Liver (tissue), 8 donors: ENCODE measurements at regions not wholly inside any gene's neighbourhood (a gene's known extent, or its start where the extent isn't known, plus 50 kb on each side); places are given as distances from the start of the nearest gene placed in this dataset.
A peak's percentile ranks its signal among the peaks of the same experiment; 100 is the strongest.

ENCODE experiments used
- DNase-seq: peaks from one replicate; pipeline ENCODE4 v3.0.0-alpha.2; 2017; ENCODE audit warnings: low spot score
- H3K27ac ChIP-seq, 2 donors: one replicate each; pipeline ENCODE4 v1.7.0; 2013; ENCODE audit warnings: inconsistent platforms in 2 of 2, low read length in 2 of 2, control low read depth in 1 of 2, low read depth in 1 of 2, mild to moderate bottlenecking in 1 of 2
- H3K27me3 ChIP-seq, 4 donors: one replicate each; pipeline versions ENCODE4 v1.6.1 to v1.7.0; 2013; ENCODE audit warnings: low read length in 3 of 4, inconsistent platforms in 1 of 4, mild to moderate bottlenecking in 1 of 4, moderate library complexity in 1 of 4; ENCODE audit not compliant: control insufficient read depth in 4 of 4, insufficient read depth in 4 of 4
- H3K36me3 ChIP-seq, 4 donors: one replicate each; pipeline versions ENCODE4 v1.6.1 to v1.7.0; 2013; ENCODE audit warnings: low read length in 3 of 4, mild to moderate bottlenecking in 3 of 4, low read depth in 1 of 4, moderate library complexity in 1 of 4; ENCODE audit not compliant: control insufficient read depth in 4 of 4, insufficient read depth in 3 of 4
- H3K4me1 ChIP-seq, 4 donors: one replicate each; pipeline versions ENCODE4 v1.6.1 to v1.7.0; 2013; ENCODE audit warnings: low read length in 3 of 4, mild to moderate bottlenecking in 3 of 4, moderate library complexity in 1 of 4; ENCODE audit not compliant: control insufficient read depth in 4 of 4, insufficient read depth in 4 of 4
- H3K4me3 ChIP-seq, 3 donors: one replicate each; pipeline versions ENCODE4 v1.6.1 to v1.7.0; 2013; ENCODE audit warnings: low read length in 3 of 3, control low read depth in 1 of 3, low read depth in 1 of 3, mild to moderate bottlenecking in 1 of 3
- H3K9ac ChIP-seq, 2 donors: one replicate each; pipeline ENCODE4 v1.7.0; 2013; ENCODE audit warnings: low read length in 2 of 2, mild to moderate bottlenecking in 2 of 2, moderate library complexity in 2 of 2, control low read depth in 1 of 2, low read depth in 1 of 2
- H3K9me3 ChIP-seq, 4 donors: one replicate each; pipeline versions ENCODE4 v1.6.1 to v1.7.0; 2013; ENCODE audit warnings: low read length in 3 of 4; ENCODE audit not compliant: control insufficient read depth in 4 of 4
- ATF3 ChIP-seq: IDR thresholded peaks from 2 replicates; pipeline ENCODE4 v1.6.1; 2016; ENCODE audit warnings: antibody characterized with exemption
- CTCF ChIP-seq: fragments of 150-350 bp; IDR thresholded peaks from 2 replicates; pipeline ENCODE4 v1.5.1; 2017; ENCODE audit warnings: improper control_type of control experiment, low read depth, low read length; ENCODE audit not compliant: missing input control
- EGR1 ChIP-seq, 2 donors: IDR thresholded peaks; 2 replicates each; pipeline ENCODE4 v1.6.1; 2016 to 2018; ENCODE audit warnings: antibody characterized with exemption in 2 of 2, low read depth in 2 of 2
- FOXA1 ChIP-seq: IDR thresholded peaks from 2 replicates; pipeline ENCODE4 v1.6.1; 2016; ENCODE audit warnings: antibody characterized with exemption
- FOXA2 ChIP-seq: IDR thresholded peaks from 2 replicates; pipeline ENCODE4 v1.6.1; 2016; ENCODE audit warnings: antibody characterized with exemption
- HNF4A ChIP-seq, 2 donors: conservative IDR thresholded peaks; 2 replicates each; pipeline ENCODE4 v1.6.1; 2016; ENCODE audit warnings: antibody characterized with exemption in 2 of 2, mild to moderate bottlenecking in 2 of 2
- JUND ChIP-seq, 2 donors: IDR thresholded peaks; 2 replicates each; pipeline ENCODE4 v1.6.1; 2016; ENCODE audit warnings: antibody characterized with exemption in 2 of 2
- MAX ChIP-seq: IDR thresholded peaks from 2 replicates; pipeline ENCODE4 v1.6.1; 2016; ENCODE audit warnings: antibody characterized with exemption
- NR2F2 ChIP-seq: IDR thresholded peaks from 2 replicates; pipeline ENCODE4 v1.6.1; 2016; ENCODE audit warnings: antibody characterized with exemption
- REST ChIP-seq: IDR thresholded peaks from 2 replicates; pipeline ENCODE4 v1.6.1; 2016; ENCODE audit warnings: antibody characterized with exemption, mild to moderate bottlenecking
- RXRA ChIP-seq, 2 donors: IDR thresholded peaks; 2 replicates each; pipeline ENCODE4 v1.6.1; 2017 to 2018; ENCODE audit warnings: antibody characterized with exemption in 2 of 2, mild to moderate bottlenecking in 1 of 2
- SP1 ChIP-seq: IDR thresholded peaks from 2 replicates; pipeline ENCODE4 v1.6.1; 2018; ENCODE audit warnings: antibody characterized with exemption, mild to moderate bottlenecking
- TAF1 ChIP-seq: conservative IDR thresholded peaks from 2 replicates; pipeline ENCODE4 v1.6.1; 2016; ENCODE audit warnings: antibody characterized with exemption, mild to moderate bottlenecking
- YY1 ChIP-seq: IDR thresholded peaks from 2 replicates; pipeline ENCODE4 v1.6.1; 2016; ENCODE audit warnings: antibody characterized with exemption, mild to moderate bottlenecking
- ZBTB33 ChIP-seq: IDR thresholded peaks from 2 replicates; pipeline ENCODE4 v1.6.1; 2016; ENCODE audit warnings: antibody characterized with exemption
- WGBS: extraction: QIAGEN DNeasy Blood & Tissue Kit; methylation state at CpG from one replicate; pipeline ENCODE4 v1.1.7; 2013; 5-methylcytosine and 5-hydroxymethylcytosine counted together
- donor health status: healthy.
- donor health status: healthy.
- donor health status: healthy.
- donor health status: healthy.
- donor health status: healthy.

GRCh38 chr13:109389892-109390345 lies 396.5 kb downstream of the IRS2 start (continued):
- no peak for TF ChIP-seq TAF1

- no peak for TF ChIP-seq REST
- TF ChIP-seq EGR1 (IDR thresholded peaks at IDR 0.05; ENCODE audit: low read depth in 2 of 2) = no peak
- no peak for TF ChIP-seq FOXA2
- TF ChIP-seq CTCF = no peak
- no peak for TF ChIP-seq ATF3
- no peak for TF ChIP-seq RXRA (IDR thresholded peaks at IDR 0.05)
- no peak for TF ChIP-seq HNF4A (conservative IDR thresholded peaks at IDR 0.05)
- no peak for TF ChIP-seq TAF1
- no peak for TF ChIP-seq NR2F2
- no peak for TF ChIP-seq ZBTB33
- no peak for TF ChIP-seq SP1
- no peak for TF ChIP-seq FOXA1
- H3K4me1 ChIP-seq = peaks cover 1 to 26% (median 5%) of the 10 kb centered on the region in 4 donors
- H3K9ac ChIP-seq = peak overlapping the region in 1 of 2 donors; percentile 22
- H3K27ac ChIP-seq = peak overlapping the region; percentile 80 to 97
- no peaks in the 10 kb centered on the region for H3K27me3 ChIP-seq
- H3K9me3 ChIP-seq = no peaks in the 10 kb centered on the region
- WGBS = 73% methylated on average over 5 of the region's 5 CpGs
- H3K36me3 ChIP-seq = no peaks in the 10 kb centered on the region
- DNase-seq = no peak
- H3K4me3 ChIP-seq = no peak overlapping the region
Observed at GRCh38 chr13:109389456-109389855, 396.9 kb downstream of the IRS2 start.

GRCh38 chr13:109387471-109387870 lies 398.9 kb downstream of the IRS2 start:
- H3K9ac ChIP-seq = no peak overlapping the region
- peaks cover 0 to 11% (median 4%) of the 10 kb centered on the region in 4 donors for H3K4me1 ChIP-seq
- H3K27me3 ChIP-seq = no peaks in the 10 kb centered on the region
- H3K4me3 ChIP-seq = no peak overlapping the region
- H3K9me3 ChIP-seq = no peaks in the 10 kb centered on the region
- no peak overlapping the region for H3K27ac ChIP-seq
- WGBS = 79% methylated on average over 7 of the region's 7 CpGs
- H3K36me3 ChIP-seq = no peaks in the 10 kb centered on the region
- no peak for DNase-seq
- TF ChIP-seq EGR1 (IDR thresholded peaks at IDR 0.05; ENCODE audit: low read depth in 2 of 2) (no peak), NR2F2 (no peak), REST (no peak), HNF4A (conservative IDR thresholded peaks at IDR 0.05) (no peak), MAX (no peak), YY1 (no peak), TAF1 (no peak), CTCF (no peak), JUND (IDR thresholded peaks at IDR 0.05) (no peak)
